GM23248 (cell line): ENCODE measurements at regions not wholly inside any gene's neighbourhood (a gene's known extent, or its start where the extent isn't known, plus 50 kb on each side); places are given as distances from the start of the nearest gene placed in this dataset.

Experiments used
- DNase-seq: peaks from one replicate; pipeline ENCODE4 v3.0.0-alpha.2; 2015
- H2AFZ ChIP-seq: fragments of 200-600 bp; sonication (generic); 2 replicates; pipeline ENCODE4 v1.6.1; 2016; ENCODE audit warnings: antibody characterized with exemption
- H3F3A ChIP-seq: fragments of 200-600 bp; sonication (generic); 2 replicates; pipeline ENCODE4 v1.6.1; 2016; ENCODE audit warnings: mild to moderate bottlenecking, antibody characterized with exemption, mixed run types; ENCODE audit not compliant: insufficient read depth
- H3K27ac ChIP-seq: fragments of 200-600 bp; sonication (generic); 2 replicates; pipeline ENCODE4 v1.5.1; 2016; ENCODE audit warnings: mild to moderate bottlenecking
- H3K27me3 ChIP-seq: fragments of 200-600 bp; sonication (generic); replicated peaks from 2 replicates; pipeline ENCODE4 v1.6.1; 2016; ENCODE audit warnings: mild to moderate bottlenecking; ENCODE audit not compliant: insufficient read depth
- H3K36me3 ChIP-seq: fragments of 200-600 bp; sonication (generic); 2 replicates; pipeline ENCODE4 v1.6.1; 2016; ENCODE audit warnings: low read depth, mild to moderate bottlenecking
- H3K4me1 ChIP-seq: fragments of 200-600 bp; sonication (generic); 2 replicates; pipeline ENCODE4 v1.6.1; 2016; ENCODE audit warnings: mild to moderate bottlenecking; ENCODE audit not compliant: insufficient read depth
- H3K4me2 ChIP-seq: fragments of 200-600 bp; sonication (generic); one replicate; pipeline ENCODE4 v1.6.1; 2016; ENCODE audit warnings: mild to moderate bottlenecking; ENCODE audit not compliant: unreplicated experiment
- H3K4me3 ChIP-seq: fragments of 200-600 bp; sonication (generic); 2 replicates; pipeline ENCODE4 v1.5.1; 2016; ENCODE audit warnings: mild to moderate bottlenecking
- H3K79me2 ChIP-seq: fragments of 200-600 bp; sonication (generic); 2 replicates; pipeline ENCODE4 v1.6.1; 2016; ENCODE audit warnings: mild to moderate bottlenecking; ENCODE audit not compliant: insufficient read depth
- H3K9ac ChIP-seq: fragments of 200-600 bp; sonication (generic); 2 replicates; pipeline ENCODE4 v1.6.1; 2016; ENCODE audit warnings: mild to moderate bottlenecking
- H3K9me2 ChIP-seq: fragments of 200-600 bp; sonication (generic); 2 replicates; pipeline ENCODE4 v1.6.1; 2016; ENCODE audit warnings: mixed run types, mild to moderate bottlenecking, moderate library complexity; ENCODE audit not compliant: insufficient read depth
- H3K9me3 ChIP-seq: fragments of 200-600 bp; sonication (generic); one replicate; pipeline ENCODE4 v1.6.1; 2017; ENCODE audit warnings: low read depth
- H4K20me1 ChIP-seq: fragments of 200-600 bp; sonication (generic); 2 replicates; pipeline ENCODE4 v1.6.0; 2016; ENCODE audit not compliant: insufficient read depth
- EZH2 ChIP-seq: fragments of 200-600 bp; sonication (generic); IDR thresholded peaks from 2 replicates; pipeline ENCODE4 v1.6.1; 2018; ENCODE audit warnings: antibody characterized with exemption, mild to moderate bottlenecking; ENCODE audit not compliant: insufficient read depth, poor library complexity, severe bottlenecking
- EZH2phosphoT487 ChIP-seq: fragments of 200-600 bp; sonication (generic); IDR thresholded peaks from 2 replicates; pipeline ENCODE4 v1.6.1; 2018; ENCODE audit warnings: antibody characterized with exemption, moderate library complexity, mild to moderate bottlenecking, low read depth; ENCODE audit not compliant: insufficient read depth
- WGBS, 2 experiments: methylation state at CpG; one replicate each; pipeline ENCODE4 v1.1.6; 2015 to 2017; ENCODE audit warnings: low lambda C conversion rate in 2 of 2, low coverage in 1 of 2; ENCODE audit errors: missing lambda C conversion rate in 2 of 2; 5-methylcytosine and 5-hydroxymethylcytosine counted together
- in situ Hi-C: fragments of 300-500 bp; cut with MboI; formaldehyde crosslinking; loops from 2 replicates; pipeline ENCODE4 v1.15.0; 2020

DNA sequence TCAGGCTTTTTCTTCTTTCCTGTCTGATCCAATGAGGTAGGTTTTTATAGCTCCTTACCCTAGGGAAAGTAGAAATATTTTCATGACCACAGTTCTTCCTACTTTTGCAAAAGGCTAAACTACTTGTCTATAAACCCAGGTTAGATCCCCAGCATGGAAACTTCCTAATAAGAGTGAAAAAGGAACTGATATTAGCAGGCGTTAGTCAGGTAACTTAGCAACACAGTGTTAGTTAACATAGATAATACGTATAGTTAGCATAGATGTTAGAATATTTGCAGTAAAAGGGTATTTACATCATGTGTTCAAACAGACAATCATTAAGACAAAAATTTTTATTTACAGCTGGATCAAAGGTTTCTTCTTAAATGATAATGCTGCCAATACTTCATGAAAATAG is 162.9 kb upstream of the DAB2 start:
- TF ChIP-seq EZH2phosphoT487 (no peak), EZH2 (no peak)

DNA sequence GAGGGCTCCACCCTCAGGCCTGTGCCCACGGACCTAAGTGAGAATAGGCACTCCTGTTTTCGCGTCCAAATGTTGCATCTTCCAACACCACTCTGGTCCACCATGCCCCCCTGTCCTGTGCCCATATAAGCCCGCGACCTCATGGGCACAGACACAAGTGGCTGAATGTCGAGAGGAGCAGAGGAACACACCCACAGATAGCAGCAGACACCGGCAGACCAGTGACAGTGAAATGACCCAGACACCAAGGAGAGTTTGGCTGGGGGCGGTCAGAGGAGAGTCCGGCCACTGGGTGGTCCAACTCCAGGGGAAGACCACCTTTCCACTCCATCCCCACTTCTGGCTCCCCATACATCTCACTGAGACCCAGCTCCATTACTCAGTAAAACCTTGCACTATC is 161.4 kb upstream of the DAB2 start:
- no peak for TF ChIP-seq EZH2phosphoT487
- TF ChIP-seq EZH2, result no peak
- Histone ChIP-seq H3K9me2 (no peaks in the 10 kb centered on the region), H2AFZ (no peak overlapping the region), H3K9ac (no peak overlapping the region), H3K36me3 (no peaks in the 10 kb centered on the region), H4K20me1 (no peaks in the 10 kb centered on the region), H3K4me1 (peaks cover 18% of the 10 kb centered on the region), H3K79me2 (no peaks in the 10 kb centered on the region), H3K9me3 (no peaks in the 10 kb centered on the region), H3K27me3 (peaks cover 5% of the 10 kb centered on the region; the same call in 1 of the 2 replicates), H3K4me3 (no peak overlapping the region), H3F3A (peaks cover 5% of the 10 kb centered on the region), H3K27ac (no peak overlapping the region), H3K4me2 (no peak overlapping the region)
- DNase-seq, result no peak
- 92 to 95% methylated on average over 9 of the region's 9 CpGs for WGBS, 2 experiments
- in situ Hi-C loops, result loop anchor here (25.0 kb wide), 3 partner anchors 351 to 1301 kb away; no protein-coding TSS in a partner anchor

More for the DNA sequence above, 162.9 kb upstream of the DAB2 start:
- Histone ChIP-seq H3K4me3 (no peak overlapping the region), H3F3A (no peaks in the 10 kb centered on the region; the same call in 1 of the 2 replicates), H3K79me2 (no peaks in the 10 kb centered on the region), H3K9me2 (no peaks in the 10 kb centered on the region), H2AFZ (no peak overlapping the region), H3K27me3 (peaks cover 1% of the 10 kb centered on the region; the same call in 1 of the 2 replicates), H3K9me3 (no peaks in the 10 kb centered on the region), H3K9ac (no peak overlapping the region), H3K4me1 (peaks cover 12% of the 10 kb centered on the region; the same call in 1 of the 2 replicates), H3K36me3 (no peaks in the 10 kb centered on the region), H3K4me2 (no peak overlapping the region), H4K20me1 (no peaks in the 10 kb centered on the region), H3K27ac (no peak overlapping the region)
- in situ Hi-C loops, result loop anchor here (25.0 kb wide), 3 partner anchors 350 to 1300 kb away; no protein-coding TSS in a partner anchor
- no peak for DNase-seq
- 93 to 100% methylated on average over 2 of the region's 2 CpGs for WGBS, 2 experiments

DNA sequence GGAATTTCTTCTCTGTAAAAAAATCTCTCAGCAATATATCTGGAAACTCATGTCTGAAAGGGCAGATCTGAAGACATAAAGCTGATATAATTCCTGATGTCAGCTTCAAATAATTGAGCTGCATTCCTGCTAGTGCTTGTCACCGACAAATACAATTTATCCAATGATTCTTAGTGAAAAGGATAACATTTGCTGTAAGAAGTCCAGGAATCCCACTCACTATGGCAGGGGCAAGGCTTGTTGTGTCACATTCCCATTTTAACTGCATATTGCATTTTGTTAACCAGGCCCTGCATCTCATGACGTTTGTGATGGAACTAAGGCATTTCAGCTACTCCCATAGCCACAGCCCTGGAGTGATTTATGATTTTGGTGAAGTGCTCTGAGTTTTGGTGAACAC is 160.1 kb upstream of the DAB2 start:
- H3F3A ChIP-seq, result peaks cover 18% of the 10 kb centered on the region
- TF ChIP-seq EZH2, result no peak
- TF ChIP-seq EZH2phosphoT487, result no peak
- 8 to 9% methylated on average over 2 of the region's 2 CpGs for WGBS, 2 experiments
- in situ Hi-C loops, result loop anchor here (25.0 kb wide), 3 partner anchors 352 to 1302 kb away; no protein-coding TSS in a partner anchor
- H3K4me2 ChIP-seq, result peak overlapping the region; percentile 15
- H3K4me3 ChIP-seq, result no peak overlapping the region
- no peaks in the 10 kb centered on the region for H3K9me3 ChIP-seq
- no peaks in the 10 kb centered on the region for H4K20me1 ChIP-seq
- no peak overlapping the region for H2AFZ ChIP-seq
- peaks cover 27% of the 10 kb centered on the region for H3K4me1 ChIP-seq
- DNase-seq, result peak; percentile 54
- no peaks in the 10 kb centered on the region for H3K79me2 ChIP-seq
- H3K27me3 ChIP-seq, result peaks cover 5% of the 10 kb centered on the region; the same call in 1 of the 2 replicates
- no peaks in the 10 kb centered on the region for H3K9me2 ChIP-seq
- no peak overlapping the region for H3K9ac ChIP-seq
- no peak overlapping the region for H3K27ac ChIP-seq
- H3K36me3 ChIP-seq, result no peaks in the 10 kb centered on the region

DNA sequence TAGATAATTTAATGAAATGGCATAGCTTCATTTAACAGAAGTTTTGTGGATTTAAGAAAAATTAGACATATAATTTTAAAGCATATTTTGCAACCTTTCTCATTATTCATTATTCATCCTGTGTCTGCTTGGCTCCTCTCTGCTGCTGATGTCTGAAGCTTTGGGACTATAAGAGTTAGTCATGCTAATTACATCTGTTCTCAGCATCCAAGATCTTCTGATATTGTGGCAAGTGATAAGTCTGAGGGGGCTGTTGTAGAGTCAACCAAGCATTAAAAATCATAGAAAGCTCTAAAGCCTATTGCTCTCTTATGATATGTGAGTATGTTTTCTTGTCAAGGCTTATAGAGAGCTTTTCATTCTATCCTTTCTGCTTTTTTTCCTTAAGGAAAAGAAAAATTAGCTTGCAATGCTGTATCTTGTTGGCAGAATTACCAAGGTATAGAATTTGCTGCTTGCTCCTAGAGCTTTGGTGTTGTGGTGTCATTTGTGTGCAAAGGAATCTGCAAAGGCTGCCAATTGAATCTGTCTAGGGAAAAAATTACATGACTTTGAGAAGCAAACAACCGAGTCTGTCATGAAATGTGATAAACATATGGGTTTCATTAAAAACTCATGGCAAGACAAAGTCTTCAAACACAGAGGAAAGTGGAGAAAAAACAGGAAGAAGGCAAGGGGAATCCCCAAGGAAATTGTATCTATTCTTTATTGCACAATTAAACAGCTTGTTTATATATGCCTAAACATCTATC is 156.1 kb upstream of the DAB2 start:
- TF ChIP-seq EZH2, result no peak
- no peak for TF ChIP-seq EZH2phosphoT487
- Histone ChIP-seq H3K27ac (peak overlapping the region; percentile 30), H3F3A (peaks cover 20% of the 10 kb centered on the region), H4K20me1 (no peaks in the 10 kb centered on the region), H3K9ac (no peak overlapping the region), H3K79me2 (no peaks in the 10 kb centered on the region), H2AFZ (no peak overlapping the region), H3K4me2 (peak overlapping the region; percentile 27), H3K4me1 (peaks cover 27% of the 10 kb centered on the region), H3K9me3 (no peaks in the 10 kb centered on the region), H3K9me2 (no peaks in the 10 kb centered on the region), H3K27me3 (peaks cover 5% of the 10 kb centered on the region; the same call in 1 of the 2 replicates), H3K36me3 (no peaks in the 10 kb centered on the region), H3K4me3 (0 out of 2 replicates have a peak overlapping the region, but pooled peaks have one; percentile 5)
- in situ Hi-C loops, result loop anchor here (25.0 kb wide), 3 partner anchors 356 to 1306 kb away; no protein-coding TSS in a partner anchor
- 0 to 4% methylated on average over 1 of the region's 1 CpG for WGBS, 2 experiments
- DNase-seq, result peak; percentile 78
